Activated CD4-positive, alpha-beta memory T cell treated with anti-CD3 and anti-CD28 coated beads, Interleukin-2, amount 10 ng/mL, durations not matched to agents 7 days and 5 days (primary cell): ENCODE measurements at regions not wholly inside any gene's neighbourhood (a gene's known extent, or its start where the extent isn't known, plus 50 kb on each side); places are given as distances from the start of the nearest gene placed in this dataset.

Experiments
- CTCF ChIA-PET: fragments of 350-600 bp; sonication (Branson Sonifier 250); formaldehyde crosslinking; loops from one replicate; lab custom pipeline; 2021; ENCODE audit warnings: antibody characterized with exemption, inconsistent platforms; lab: Charles Lee
- POLR2A ChIA-PET: fragments of 350-600 bp; sonication (Branson Sonifier 250); formaldehyde crosslinking; loops from one replicate; lab custom pipeline; 2021; ENCODE audit warnings: antibody characterized with exemption; lab: Charles Lee
- DNase-seq: peaks from one replicate; pipeline ENCODE4 v3.0.0-alpha.2; 2020
- H3K27ac Mint-ChIP-seq: one replicate; pipeline ENCODE4 v1.8.0; 2021; ENCODE audit warnings: mild to moderate bottlenecking, mixed read lengths
- H3K27me3 Mint-ChIP-seq: one replicate; pipeline ENCODE4 v1.8.0; 2021; ENCODE audit warnings: mixed read lengths
- H3K36me3 Mint-ChIP-seq: one replicate; pipeline ENCODE4 v1.8.0; 2021; ENCODE audit warnings: low read depth, mixed read lengths
- H3K4me1 Mint-ChIP-seq: one replicate; pipeline ENCODE4 v1.8.0; 2021; ENCODE audit warnings: mixed read lengths
- H3K4me3 Mint-ChIP-seq: one replicate; pipeline ENCODE4 v1.8.0; 2021; ENCODE audit warnings: mild to moderate bottlenecking, mixed read lengths
- H3K9me3 Mint-ChIP-seq: one replicate; pipeline ENCODE4 v1.8.0; 2021; ENCODE audit warnings: mixed read lengths

DNA sequence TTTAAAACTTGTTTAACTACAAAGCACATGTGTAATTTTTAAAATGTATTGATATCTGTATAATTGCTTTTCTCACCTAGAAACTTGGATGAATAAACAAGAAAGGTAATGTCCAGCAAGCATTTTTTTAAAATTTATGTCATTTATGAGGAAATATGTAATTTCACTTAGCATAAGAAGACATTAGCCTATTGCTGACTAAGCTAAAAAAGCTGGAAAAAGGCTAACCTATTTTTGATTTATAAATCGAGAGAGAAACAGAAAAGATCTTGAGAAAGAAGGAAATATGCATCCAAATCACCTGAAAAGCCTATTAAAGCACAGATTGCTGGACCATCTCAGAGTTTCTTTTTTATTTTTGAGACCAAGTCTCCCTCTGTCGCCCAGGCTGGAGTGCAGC, 1181.3 kb downstream of the SLITRK1 start:
- ChIA-PET CTCF (no interaction called here), POLR2A (no interaction called here)
- Mint-ChIP-seq H3K4me1 (no peaks in the 10 kb centered on the region), H3K27me3 (no peaks in the 10 kb centered on the region), H3K9me3 (no peaks in the 10 kb centered on the region), H3K27ac (no peak overlapping the region), H3K36me3 (no peaks in the 10 kb centered on the region), H3K4me3 (no peak overlapping the region)
- no peak for DNase-seq

- Mint-ChIP-seq H3K36me3 (no peaks in the 10 kb centered on the region), H3K4me3 (no peak overlapping the region), H3K9me3 (no peaks in the 10 kb centered on the region), H3K27ac (no peak overlapping the region), H3K4me1 (no peaks in the 10 kb centered on the region), H3K27me3 (no peaks in the 10 kb centered on the region)
- CTCF ChIA-PET = no interaction called here
- DNase-seq = no peak
- POLR2A ChIA-PET = no interaction called here
Measured at GRCh38 chr13:82698941-82699340, 1183.3 kb downstream of the SLITRK1 start.

DNA sequence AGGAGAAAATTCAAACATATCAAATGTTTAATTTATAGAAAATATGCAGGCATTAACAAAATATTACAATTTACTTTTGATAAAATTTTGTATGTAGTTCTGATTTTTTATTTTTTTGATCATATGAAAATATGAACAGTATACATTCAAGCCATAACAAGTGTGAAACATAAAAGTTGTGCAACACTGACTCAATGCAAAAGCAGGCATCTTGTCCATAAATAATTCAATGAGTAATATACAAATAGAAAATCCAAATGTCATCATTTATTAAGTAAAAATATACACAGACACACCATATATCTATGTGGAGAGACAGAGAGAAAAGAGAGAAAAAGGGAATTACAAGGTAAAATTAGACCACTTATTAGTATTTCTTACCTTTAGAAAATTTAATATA, 1183.9 kb downstream of the SLITRK1 start:
- POLR2A ChIA-PET = no interaction called here
- no peak for DNase-seq
- no peak overlapping the region for H3K27ac Mint-ChIP-seq
- no peaks in the 10 kb centered on the region for H3K9me3 Mint-ChIP-seq
- CTCF ChIA-PET = no interaction called here
- H3K27me3 Mint-ChIP-seq = no peaks in the 10 kb centered on the region
- H3K36me3 Mint-ChIP-seq = no peaks in the 10 kb centered on the region
- no peaks in the 10 kb centered on the region for H3K4me1 Mint-ChIP-seq
- H3K4me3 Mint-ChIP-seq = no peak overlapping the region

- Mint-ChIP-seq H3K27me3 (no peaks in the 10 kb centered on the region), H3K4me3 (no peak overlapping the region), H3K9me3 (peaks cover 5% of the 10 kb centered on the region), H3K4me1 (peaks cover 9% of the 10 kb centered on the region), H3K27ac (no peak overlapping the region), H3K36me3 (no peaks in the 10 kb centered on the region)
- ChIA-PET CTCF (no interaction called here), POLR2A (no interaction called here)
- no peak for DNase-seq
Measured at GRCh38 chr13:82693607-82694006, 1188.7 kb downstream of the SLITRK1 start.

GRCh38 chr13:82688400-82688994, 1193.8 kb downstream of the SLITRK1 start:
- Mint-ChIP-seq H3K4me3 (peak overlapping the region; percentile 68), H3K36me3 (no peaks in the 10 kb centered on the region), H3K9me3 (peaks cover 8% of the 10 kb centered on the region), H3K4me1 (peaks cover 14% of the 10 kb centered on the region), H3K27ac (peak overlapping the region; percentile 7), H3K27me3 (no peaks in the 10 kb centered on the region)
- DNase-seq = no peak
- CTCF ChIA-PET = no interaction called here
- POLR2A ChIA-PET = no interaction called here

DNA sequence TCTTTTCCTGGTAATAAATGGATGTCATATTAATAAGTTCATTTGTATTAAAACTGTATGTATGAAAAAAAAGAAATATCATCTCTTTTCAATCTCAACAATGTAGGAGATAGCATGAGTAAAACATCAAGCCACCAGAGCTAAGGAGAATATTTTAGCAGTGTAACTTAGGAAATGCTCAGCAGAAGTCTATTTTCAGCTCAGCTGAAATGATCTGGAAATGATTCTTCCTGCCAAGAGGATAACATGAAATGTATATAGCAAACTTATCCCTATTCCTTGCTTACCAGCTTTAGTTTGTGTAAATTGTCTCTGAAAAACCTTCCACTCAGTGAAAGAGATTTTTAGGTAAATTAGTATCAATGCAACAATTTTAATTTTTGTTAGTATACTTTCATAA, 1194.4 kb downstream of the SLITRK1 start:
- H3K4me3 Mint-ChIP-seq = peak overlapping the region; percentile 68

DNA sequence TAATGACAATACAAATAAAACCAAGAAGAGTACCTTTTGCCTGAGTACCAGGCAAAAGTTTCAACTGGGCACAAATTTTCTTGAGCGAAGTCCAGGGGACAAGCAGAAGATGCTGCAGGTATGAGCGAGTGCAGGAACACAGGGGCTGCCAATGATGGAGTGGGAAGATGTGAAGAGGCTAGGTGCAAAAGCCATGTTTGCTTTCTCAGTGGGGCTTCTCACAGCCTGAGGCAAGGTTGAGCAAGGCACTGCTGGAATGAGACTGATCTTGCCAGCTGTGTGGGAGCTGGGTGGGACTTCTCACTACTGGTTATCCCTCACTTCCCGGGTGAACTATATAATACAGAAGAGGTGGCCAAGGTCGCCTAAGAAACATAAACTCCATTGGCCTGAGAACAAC, 1200.7 kb downstream of the SLITRK1 start:
- DNase-seq = no peak
- POLR2A ChIA-PET = no interaction called here
- Mint-ChIP-seq H3K4me1 (no peaks in the 10 kb centered on the region), H3K36me3 (no peaks in the 10 kb centered on the region), H3K4me3 (no peak overlapping the region), H3K9me3 (peaks cover 3% of the 10 kb centered on the region), H3K27me3 (no peaks in the 10 kb centered on the region), H3K27ac (no peak overlapping the region)
- CTCF ChIA-PET = no interaction called here

More for the DNA sequence above, 1194.4 kb downstream of the SLITRK1 start:
- DNase-seq = no peak
- no peaks in the 10 kb centered on the region for H3K36me3 Mint-ChIP-seq
- ChIA-PET POLR2A (no interaction called here), CTCF (no interaction called here)
- no peaks in the 10 kb centered on the region for H3K27me3 Mint-ChIP-seq
- H3K4me1 Mint-ChIP-seq = peaks cover 14% of the 10 kb centered on the region
- H3K27ac Mint-ChIP-seq = peak overlapping the region; percentile 7
- H3K9me3 Mint-ChIP-seq = peaks cover 8% of the 10 kb centered on the region

GRCh38 chr13:82678052-82678451, 1204.2 kb downstream of the SLITRK1 start:
- no peaks in the 10 kb centered on the region for H3K9me3 Mint-ChIP-seq
- CTCF ChIA-PET = no interaction called here
- POLR2A ChIA-PET = no interaction called here

GRCh38 chr13:82675024-82675423, 1207.2 kb downstream of the SLITRK1 start:
- DNase-seq = no peak
- no peaks in the 10 kb centered on the region for H3K27me3 Mint-ChIP-seq
- H3K36me3 Mint-ChIP-seq = no peaks in the 10 kb centered on the region
- no peak overlapping the region for H3K4me3 Mint-ChIP-seq
- no peaks in the 10 kb centered on the region for H3K9me3 Mint-ChIP-seq
- ChIA-PET POLR2A (no interaction called here), CTCF (no interaction called here)
- H3K4me1 Mint-ChIP-seq = no peaks in the 10 kb centered on the region
- no peak overlapping the region for H3K27ac Mint-ChIP-seq

More at GRCh38 chr13:82678052-82678451, 1204.2 kb downstream of the SLITRK1 start:
- DNase-seq = no peak
- no peaks in the 10 kb centered on the region for H3K4me1 Mint-ChIP-seq
- no peak overlapping the region for H3K27ac Mint-ChIP-seq
- no peaks in the 10 kb centered on the region for H3K36me3 Mint-ChIP-seq
- H3K4me3 Mint-ChIP-seq = no peak overlapping the region
- H3K27me3 Mint-ChIP-seq = no peaks in the 10 kb centered on the region

DNA sequence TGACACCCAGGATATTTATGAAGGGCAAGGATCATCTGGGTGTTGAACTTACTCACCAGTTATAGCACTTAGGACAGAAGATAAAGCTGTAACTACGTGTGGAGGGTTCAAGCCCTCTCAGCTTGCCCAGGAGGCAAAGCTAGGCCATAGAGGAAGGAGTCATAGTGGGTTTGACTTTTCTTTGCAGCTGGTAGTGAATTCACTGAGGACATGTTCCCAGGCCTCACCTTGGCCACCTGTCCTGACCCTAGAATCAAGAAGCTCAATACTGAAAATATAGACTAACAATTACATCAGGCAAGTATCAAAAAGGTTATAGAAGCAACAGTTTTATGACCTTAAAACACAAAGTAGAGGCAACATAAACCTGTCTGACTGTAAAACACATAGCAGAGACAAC, 1207.7 kb downstream of the SLITRK1 start:
- POLR2A ChIA-PET = no interaction called here
- H3K36me3 Mint-ChIP-seq = no peaks in the 10 kb centered on the region

GRCh38 chr13:82672248-82672647, 1210.0 kb downstream of the SLITRK1 start:
- H3K36me3 Mint-ChIP-seq = no peaks in the 10 kb centered on the region
- POLR2A ChIA-PET = no interaction called here
- H3K27me3 Mint-ChIP-seq = no peaks in the 10 kb centered on the region
- H3K4me1 Mint-ChIP-seq = no peaks in the 10 kb centered on the region
- DNase-seq = no peak
- no peak overlapping the region for H3K4me3 Mint-ChIP-seq
- H3K9me3 Mint-ChIP-seq = no peaks in the 10 kb centered on the region
- CTCF ChIA-PET = no interaction called here
- H3K27ac Mint-ChIP-seq = no peak overlapping the region

More for the DNA sequence above, 1207.7 kb downstream of the SLITRK1 start:
- no peak overlapping the region for H3K4me3 Mint-ChIP-seq
- H3K4me1 Mint-ChIP-seq = no peaks in the 10 kb centered on the region
- no peak overlapping the region for H3K27ac Mint-ChIP-seq
- no peaks in the 10 kb centered on the region for H3K9me3 Mint-ChIP-seq
- CTCF ChIA-PET = no interaction called here
- no peak for DNase-seq
- H3K27me3 Mint-ChIP-seq = no peaks in the 10 kb centered on the region

GRCh38 chr13:82664183-82664582, 1218.1 kb downstream of the SLITRK1 start:
- Mint-ChIP-seq H3K4me3 (no peak overlapping the region), H3K9me3 (no peaks in the 10 kb centered on the region), H3K27ac (no peak overlapping the region), H3K36me3 (no peaks in the 10 kb centered on the region), H3K27me3 (no peaks in the 10 kb centered on the region), H3K4me1 (no peaks in the 10 kb centered on the region)
- ChIA-PET CTCF (no interaction called here), POLR2A (no interaction called here)
- no peak for DNase-seq

DNA sequence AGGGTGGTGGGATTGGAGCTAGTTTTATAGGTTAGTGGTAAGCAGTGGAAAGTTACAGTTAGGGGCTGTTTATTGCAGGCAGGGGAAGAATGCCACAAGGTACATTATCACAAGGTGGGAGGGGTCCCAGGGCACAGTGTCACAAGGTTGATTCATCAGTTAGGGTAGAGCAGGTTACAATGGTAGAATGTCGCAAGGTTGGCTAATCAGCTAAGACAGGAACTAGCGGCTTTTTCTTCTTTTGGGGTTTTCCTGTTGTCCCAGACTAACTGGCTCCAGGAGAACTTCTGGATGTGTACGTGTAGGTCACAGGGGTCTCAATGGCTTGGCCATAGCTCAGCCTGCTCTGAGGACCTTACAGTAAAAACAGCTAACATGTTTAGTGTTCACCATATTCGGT, 1221.1 kb downstream of the SLITRK1 start:
- Mint-ChIP-seq H3K4me3 (no peak overlapping the region), H3K36me3 (no peaks in the 10 kb centered on the region), H3K9me3 (no peaks in the 10 kb centered on the region), H3K4me1 (no peaks in the 10 kb centered on the region), H3K27ac (no peak overlapping the region), H3K27me3 (no peaks in the 10 kb centered on the region)
- POLR2A ChIA-PET = no interaction called here
- DNase-seq = no peak
- CTCF ChIA-PET = no interaction called here

GRCh38 chr13:82658811-82659210, 1223.5 kb downstream of the SLITRK1 start:
- no peak overlapping the region for H3K27ac Mint-ChIP-seq
- no peaks in the 10 kb centered on the region for H3K9me3 Mint-ChIP-seq
- no peak for DNase-seq
- H3K4me3 Mint-ChIP-seq = no peak overlapping the region
- H3K4me1 Mint-ChIP-seq = no peaks in the 10 kb centered on the region
- ChIA-PET CTCF (no interaction called here), POLR2A (no interaction called here)
- H3K27me3 Mint-ChIP-seq = no peaks in the 10 kb centered on the region
- H3K36me3 Mint-ChIP-seq = no peaks in the 10 kb centered on the region
